HG02970 (cell line): ENCODE measurements at regions not wholly inside any gene's neighbourhood (a gene's known extent, or its start where the extent isn't known, plus 50 kb on each side); places are given as distances from the start of the nearest gene placed in this dataset.
"Not testable (repeated sequence)": the region's sequence is repeated elsewhere in the genome, so short reads cannot be mapped to it uniquely, and the experiment has no call there.

Experiments
- ATAC-seq: cut with Tn5 transposase; IDR thresholded peaks from one replicate; pipeline ENCODE4 v1.9.1; 2021; ENCODE audit warnings: mild to moderate bottlenecking, moderate library complexity, moderate number of reproducible peaks; ENCODE audit not compliant: unreplicated experiment, low FRiP score

GRCh38 chr5:50583621-50584020, 82.8 kb upstream of the PARP8 start:
- no peak for ATAC-seq

DNA sequence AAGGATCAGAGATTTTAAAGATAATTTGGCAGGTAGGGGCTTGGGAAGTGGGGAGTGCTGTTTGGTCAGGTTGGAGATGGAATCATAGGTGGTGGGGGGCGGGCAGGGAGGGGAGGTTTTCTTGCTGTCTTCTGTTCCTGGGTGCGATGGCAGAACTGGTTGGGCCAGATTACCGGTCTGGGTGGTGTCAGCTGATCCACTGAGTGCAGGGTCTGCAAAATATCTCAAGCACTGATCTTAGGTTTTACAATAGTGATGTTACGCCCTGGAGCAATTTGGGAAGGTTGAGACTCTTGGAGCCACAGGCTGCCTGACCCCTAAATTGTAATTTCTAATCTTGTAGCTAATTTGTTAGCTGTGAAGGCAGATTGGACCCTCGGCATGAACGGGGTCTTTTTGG, 78.0 kb upstream of the PARP8 start:
- not testable (repeated sequence) for ATAC-seq

- ATAC-seq, result not testable (repeated sequence)
Measured at GRCh38 chr5:50590444-50591189, 75.8 kb upstream of the PARP8 start.

DNA sequence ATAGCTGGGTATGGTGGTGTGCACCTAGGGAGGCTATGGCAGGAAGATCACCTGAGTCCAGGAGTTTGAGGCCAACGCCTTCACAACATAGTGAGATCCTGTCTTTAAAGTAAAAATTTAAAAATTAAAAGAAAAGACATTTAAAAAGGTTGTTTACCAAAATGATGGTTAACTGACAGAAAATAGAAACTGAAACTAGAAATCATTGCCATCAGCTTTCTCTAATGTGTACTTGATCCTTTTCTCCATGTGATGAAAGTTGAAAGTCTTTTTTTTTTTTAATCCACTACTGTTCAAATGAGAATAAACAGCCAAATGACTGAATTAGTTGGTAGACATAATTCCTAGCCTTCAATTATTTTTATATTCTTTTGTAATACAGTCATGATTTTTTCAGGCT, 75.1 kb upstream of the PARP8 start:
- ATAC-seq, result not testable (repeated sequence)

DNA sequence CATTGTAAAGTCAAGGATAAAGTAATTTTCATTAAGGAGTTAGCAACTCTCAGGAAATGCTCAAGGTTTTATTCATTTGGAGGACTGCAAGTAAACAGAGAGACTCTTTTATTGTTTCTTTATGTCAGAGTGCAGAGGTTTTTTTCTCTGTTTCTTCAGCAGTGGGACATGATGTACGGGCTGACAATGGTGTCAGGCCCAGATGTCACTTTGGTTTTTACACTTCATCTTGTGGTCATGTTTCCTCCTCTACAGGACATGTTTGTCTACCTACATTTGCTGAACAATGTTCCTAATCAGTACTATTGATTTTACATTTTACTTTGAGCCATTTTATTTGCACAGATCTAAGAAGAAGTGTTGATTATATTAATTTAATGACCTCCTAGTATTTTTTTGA, 72.8 kb upstream of the PARP8 start:
- ATAC-seq, result no peak

DNA sequence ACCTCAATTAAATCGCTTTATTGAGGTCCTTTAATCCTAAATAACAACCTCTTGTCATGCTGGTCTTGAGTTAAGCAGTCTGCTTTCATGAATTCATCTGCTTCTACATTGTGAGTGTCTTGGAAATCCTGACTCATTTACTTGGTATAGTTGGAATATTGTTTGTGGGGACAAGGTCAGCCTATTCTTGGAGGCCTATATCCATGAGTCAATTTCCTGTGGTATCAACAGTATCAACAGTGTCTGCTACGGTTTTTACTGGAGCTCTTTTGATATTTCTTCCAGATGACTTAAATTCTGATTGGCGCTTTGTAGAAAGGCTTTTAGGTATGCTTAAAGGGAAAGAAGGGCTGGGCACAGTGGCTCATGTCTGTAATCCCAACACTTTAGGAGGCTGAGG, 71.2 kb upstream of the PARP8 start:
- ATAC-seq, result no peak

DNA sequence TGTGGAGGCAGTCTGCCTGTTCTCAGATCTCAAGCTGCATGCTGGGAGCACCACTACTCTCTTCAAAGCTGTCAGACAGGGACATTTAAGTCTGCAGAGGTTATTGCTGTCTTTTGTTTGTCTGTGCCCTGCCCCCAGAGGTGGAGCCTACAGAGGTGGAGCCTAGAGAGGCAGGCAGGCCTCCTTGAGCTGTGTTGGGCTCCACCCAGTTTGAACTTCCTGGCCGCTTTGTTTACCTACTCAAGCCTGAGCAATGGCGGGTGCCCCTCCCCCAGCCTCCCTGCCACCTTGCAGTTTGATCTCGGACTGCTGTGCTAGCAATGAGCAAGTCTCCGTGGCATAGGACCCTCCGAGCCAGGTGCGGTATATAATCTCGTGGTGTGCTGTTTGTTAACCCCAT, 64.9 kb upstream of the PARP8 start:
- ATAC-seq, result not testable (repeated sequence)

DNA sequence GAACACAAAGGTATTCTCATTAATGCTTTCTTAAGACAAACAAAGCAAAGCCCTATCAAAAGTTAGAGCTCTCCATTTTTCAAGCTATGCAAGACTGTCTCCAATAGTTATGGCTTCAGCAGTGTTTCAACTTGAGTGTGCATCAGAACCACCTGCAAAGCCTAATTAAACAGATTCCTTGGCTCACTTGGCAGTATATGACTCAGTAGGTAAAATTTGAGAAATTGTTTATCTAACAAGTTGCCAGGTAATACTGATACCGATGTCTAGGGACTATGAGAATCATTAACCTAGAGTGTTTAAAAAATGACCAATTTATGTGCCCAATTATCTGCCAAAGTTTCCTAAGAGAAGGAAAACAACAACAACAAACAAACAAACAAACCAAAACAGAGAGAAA, 60.3 kb upstream of the PARP8 start:
- no peak for ATAC-seq

DNA sequence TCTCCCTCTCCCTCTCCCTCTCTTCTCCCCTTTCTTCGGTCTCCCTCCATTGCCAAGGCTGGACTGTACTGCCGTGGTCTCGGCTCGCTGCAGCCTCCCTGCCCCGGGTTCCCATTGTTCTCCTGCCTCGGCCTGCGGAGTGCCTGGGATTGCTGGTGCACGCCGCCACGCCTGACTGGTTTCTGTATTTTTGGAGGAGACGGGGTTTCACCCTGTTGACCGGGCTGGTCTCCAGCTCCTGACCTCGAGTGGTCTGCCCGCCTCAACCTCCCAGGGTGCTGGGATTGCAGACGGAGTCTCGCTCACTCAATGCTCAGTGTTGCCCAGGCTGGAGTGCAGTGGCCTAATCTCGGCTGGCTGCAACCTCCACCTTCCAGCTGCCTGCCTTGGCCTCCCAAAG, 59.0 kb upstream of the PARP8 start:
- not testable (repeated sequence) for ATAC-seq

GRCh38 chr5:50607953-50608705, 58.3 kb upstream of the PARP8 start:
- not testable (repeated sequence) for ATAC-seq

GRCh38 chr5:50613057-50613456, 53.4 kb upstream of the PARP8 start:
- not testable (repeated sequence) for ATAC-seq
